Stimulated activated naive CD8-positive, alpha-beta T cell treated with anti-CD3 and anti-CD28 coated beads, Interleukin-15, amount 100 ng/mL, for 72 hours (primary cell): ENCODE measurements at regions not wholly inside any gene's neighbourhood (a gene's known extent, or its start where the extent isn't known, plus 50 kb on each side); places are given as distances from the start of the nearest gene placed in this dataset.
A peak's percentile ranks its signal among the peaks of the same experiment; 100 is the strongest.
"Not testable (repeated sequence)": the region's sequence is repeated elsewhere in the genome, so short reads cannot be mapped to it uniquely, and the experiment has no call there.

ENCODE experiments used
- ATAC-seq: fragments of 150-1000 bp; cut with Tn5 transposase; 2 replicates; pipeline ENCODE4 v1.10.0; 2021; ENCODE audit warnings: mild to moderate bottlenecking, moderate library complexity
- DNase-seq, 2 donors: peaks; one replicate each; pipeline ENCODE4 v3.0.0; 2021 to 2022
- H3K27ac Mint-ChIP-seq, 2 donors: one replicate each; pipeline ENCODE4 v1.8.0; 2022; ENCODE audit warnings: mild to moderate bottlenecking in 2 of 2, mixed read lengths in 2 of 2, moderate library complexity in 2 of 2
- H3K27me3 Mint-ChIP-seq: one replicate; pipeline ENCODE4 v1.8.0; 2022; ENCODE audit warnings: mixed read lengths
- H3K4me1 Mint-ChIP-seq: one replicate; pipeline ENCODE4 v1.8.0; 2022; ENCODE audit warnings: mild to moderate bottlenecking, mixed read lengths
- H3K4me3 Mint-ChIP-seq, 2 donors: one replicate each; pipeline ENCODE4 v1.8.0; 2022; ENCODE audit warnings: mild to moderate bottlenecking in 2 of 2, mixed read lengths in 2 of 2, moderate library complexity in 1 of 2
- H3K9me3 Mint-ChIP-seq, 2 donors: one replicate each; pipeline ENCODE4 v1.8.0; 2022; ENCODE audit warnings: mixed read lengths in 2 of 2

GRCh38 chr5:57358796-57359592 lies 123.6 kb downstream of the ACTBL2 start:
- no peaks in the 10 kb centered on the region for H3K9me3 Mint-ChIP-seq
- H3K4me1 Mint-ChIP-seq: no peaks in the 10 kb centered on the region
- ATAC-seq (no peak), DNase-seq (no peak)
- no peak overlapping the region for H3K27ac Mint-ChIP-seq
- H3K27me3 Mint-ChIP-seq: no peaks in the 10 kb centered on the region
- no peak overlapping the region for H3K4me3 Mint-ChIP-seq

GRCh38 chr5:57356850-57357249 lies 125.8 kb downstream of the ACTBL2 start:
- ATAC-seq, H3K4me3 Mint-ChIP-seq, H3K4me1 Mint-ChIP-seq, DNase-seq, H3K9me3 Mint-ChIP-seq, H3K27me3 Mint-ChIP-seq, H3K27ac Mint-ChIP-seq: not testable (repeated sequence)

- ATAC-seq: no peak
- Mint-ChIP-seq H3K4me1 (no peaks in the 10 kb centered on the region), H3K27me3 (peaks cover 9% of the 10 kb centered on the region), H3K9me3 (peaks cover 0 to 7% of the 10 kb centered on the region in 2 donors), H3K4me3 (no peak overlapping the region), H3K27ac (no peak overlapping the region)
- DNase-seq: no peak
These were observed 133.4 kb downstream of the ACTBL2 start for GRCh38 chr5:57349214-57349613.

GRCh38 chr5:57348376-57349140 lies 134.1 kb downstream of the ACTBL2 start:
- Mint-ChIP-seq H3K27ac (no peak overlapping the region), H3K9me3 (peaks cover 0 to 7% of the 10 kb centered on the region in 2 donors), H3K27me3 (peaks cover 9% of the 10 kb centered on the region), H3K4me3 (no peak overlapping the region), H3K4me1 (no peaks in the 10 kb centered on the region)
- ATAC-seq (no peak), DNase-seq (no peak)

GRCh38 chr5:57346328-57346727 lies 136.3 kb downstream of the ACTBL2 start:
- H3K4me3 Mint-ChIP-seq: no peak overlapping the region
- H3K27me3 Mint-ChIP-seq: peaks cover 14% of the 10 kb centered on the region
- peaks cover 0 to 7% of the 10 kb centered on the region in 2 donors for H3K9me3 Mint-ChIP-seq
- H3K27ac Mint-ChIP-seq: no peak overlapping the region
- ATAC-seq (no peak), DNase-seq (no peak)
- no peaks in the 10 kb centered on the region for H3K4me1 Mint-ChIP-seq

- ATAC-seq (no peak), DNase-seq (no peak)
- no peaks in the 10 kb centered on the region for H3K4me1 Mint-ChIP-seq
- H3K9me3 Mint-ChIP-seq: peaks cover 0 to 7% of the 10 kb centered on the region in 2 donors
- H3K27ac Mint-ChIP-seq: no peak overlapping the region
- H3K4me3 Mint-ChIP-seq: no peak overlapping the region
- H3K27me3 Mint-ChIP-seq: peaks cover 9% of the 10 kb centered on the region
These were observed 141.1 kb downstream of the ACTBL2 start for GRCh38 chr5:57341380-57341979.

- H3K27me3 Mint-ChIP-seq: peaks cover 9% of the 10 kb centered on the region
- no peak overlapping the region for H3K27ac Mint-ChIP-seq
- ATAC-seq: no peak
- no peak for DNase-seq
- H3K4me3 Mint-ChIP-seq: no peak overlapping the region
- H3K4me1 Mint-ChIP-seq: no peaks in the 10 kb centered on the region
- no peaks in the 10 kb centered on the region for H3K9me3 Mint-ChIP-seq
These were observed 141.9 kb downstream of the ACTBL2 start for GRCh38 chr5:57340681-57341080.

GRCh38 chr5:57339521-57339920 lies 143.1 kb downstream of the ACTBL2 start:
- no peak overlapping the region for H3K27ac Mint-ChIP-seq
- H3K27me3 Mint-ChIP-seq: peaks cover 9% of the 10 kb centered on the region
- ATAC-seq: no peak

GRCh38 chr5:57338868-57339340 lies 143.7 kb downstream of the ACTBL2 start:
- H3K9me3 Mint-ChIP-seq: no peaks in the 10 kb centered on the region
- no peak for DNase-seq
- peaks cover 9% of the 10 kb centered on the region for H3K27me3 Mint-ChIP-seq
- no peaks in the 10 kb centered on the region for H3K4me1 Mint-ChIP-seq
- no peak overlapping the region for H3K27ac Mint-ChIP-seq
- ATAC-seq: no peak
- no peak overlapping the region for H3K4me3 Mint-ChIP-seq

More at GRCh38 chr5:57339521-57339920, 143.1 kb downstream of the ACTBL2 start:
- no peak for DNase-seq
- Mint-ChIP-seq H3K4me3 (no peak overlapping the region), H3K9me3 (no peaks in the 10 kb centered on the region), H3K4me1 (no peaks in the 10 kb centered on the region)

GRCh38 chr5:57338068-57338867 lies 144.3 kb downstream of the ACTBL2 start:
- no peaks in the 10 kb centered on the region for H3K9me3 Mint-ChIP-seq
- H3K27me3 Mint-ChIP-seq: peaks cover 9% of the 10 kb centered on the region
- DNase-seq (peak in 1 of 2 donors; percentile 4), ATAC-seq (peak; percentile 55)
- no peaks in the 10 kb centered on the region for H3K4me1 Mint-ChIP-seq
- H3K4me3 Mint-ChIP-seq: no peak overlapping the region
- H3K27ac Mint-ChIP-seq: no peak overlapping the region

- DNase-seq (no peak), ATAC-seq (no peak)
- Mint-ChIP-seq H3K27me3 (no peaks in the 10 kb centered on the region), H3K4me1 (no peaks in the 10 kb centered on the region), H3K4me3 (no peak overlapping the region), H3K9me3 (no peaks in the 10 kb centered on the region), H3K27ac (no peak overlapping the region)
These were observed 147.4 kb downstream of the ACTBL2 start for GRCh38 chr5:57335092-57335660.

GRCh38 chr5:57334475-57334874 lies 148.1 kb downstream of the ACTBL2 start:
- Mint-ChIP-seq H3K4me3 (no peak overlapping the region), H3K4me1 (no peaks in the 10 kb centered on the region), H3K9me3 (no peaks in the 10 kb centered on the region), H3K27ac (no peak overlapping the region), H3K27me3 (no peaks in the 10 kb centered on the region)
- DNase-seq (no peak), ATAC-seq (no peak)

- Mint-ChIP-seq H3K4me1 (peaks cover 8% of the 10 kb centered on the region), H3K27me3 (no peaks in the 10 kb centered on the region), H3K4me3 (no peak overlapping the region), H3K9me3 (no peaks in the 10 kb centered on the region), H3K27ac (no peak overlapping the region)
- no peak for DNase-seq
- no peak for ATAC-seq
These were observed 150.2 kb downstream of the ACTBL2 start for GRCh38 chr5:57332361-57332760.

- peaks cover 24% of the 10 kb centered on the region for H3K4me1 Mint-ChIP-seq
- peak; percentile 43 for ATAC-seq
- H3K27ac Mint-ChIP-seq: no peak overlapping the region
- H3K27me3 Mint-ChIP-seq: no peaks in the 10 kb centered on the region
- peaks cover 3 to 12% of the 10 kb centered on the region in 2 donors for H3K9me3 Mint-ChIP-seq
- no peak overlapping the region for H3K4me3 Mint-ChIP-seq
- no peak for DNase-seq
These were observed 153.9 kb downstream of the GPBP1 start for GRCh38 chr5:57327561-57328367.
